ENCODE measurements at regions not wholly inside any gene's neighbourhood (a gene's known extent, or its start where the extent isn't known, plus 50 kb on each side); places are given as distances from the start of the nearest gene placed in this dataset.

DNA sequence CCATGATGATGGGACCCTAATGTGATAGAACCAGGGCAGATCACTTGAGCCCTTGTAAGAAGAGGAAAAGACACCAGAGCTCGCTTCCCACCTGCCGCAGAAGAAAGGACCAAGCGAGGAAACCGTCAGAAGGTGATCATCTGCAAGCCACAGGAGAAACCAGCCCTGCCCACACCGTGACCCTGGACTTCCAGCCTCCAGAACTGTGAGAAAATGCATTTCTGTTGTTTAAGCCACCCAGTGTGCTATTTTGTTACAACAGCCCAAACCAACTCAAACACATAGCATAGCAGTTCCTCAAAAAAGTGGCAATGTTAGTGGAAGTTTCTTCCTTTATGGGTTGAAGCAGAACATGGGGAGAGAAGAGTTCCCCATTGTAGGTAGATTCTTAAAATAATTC, 107.9 kb upstream of the BCL2L14 start:
- Mint-ChIP-seq H3K27ac (ENCODE audit: unreplicated experiment) (no peak overlapping the region), H3K36me3 (ENCODE audit: low read depth) (no peaks in the 10 kb centered on the region), H3K4me1 (ENCODE audit: low read depth) (peaks cover 23% of the 10 kb centered on the region), H3K4me3 (ENCODE audit: unreplicated experiment) (no peak overlapping the region), H3K9me3 (ENCODE audit: low read depth) (peaks cover 2% of the 10 kb centered on the region), H3K27me3 (ENCODE audit: low read depth) (no peaks in the 10 kb centered on the region)
- TF ChIP-seq, protein P1, sequence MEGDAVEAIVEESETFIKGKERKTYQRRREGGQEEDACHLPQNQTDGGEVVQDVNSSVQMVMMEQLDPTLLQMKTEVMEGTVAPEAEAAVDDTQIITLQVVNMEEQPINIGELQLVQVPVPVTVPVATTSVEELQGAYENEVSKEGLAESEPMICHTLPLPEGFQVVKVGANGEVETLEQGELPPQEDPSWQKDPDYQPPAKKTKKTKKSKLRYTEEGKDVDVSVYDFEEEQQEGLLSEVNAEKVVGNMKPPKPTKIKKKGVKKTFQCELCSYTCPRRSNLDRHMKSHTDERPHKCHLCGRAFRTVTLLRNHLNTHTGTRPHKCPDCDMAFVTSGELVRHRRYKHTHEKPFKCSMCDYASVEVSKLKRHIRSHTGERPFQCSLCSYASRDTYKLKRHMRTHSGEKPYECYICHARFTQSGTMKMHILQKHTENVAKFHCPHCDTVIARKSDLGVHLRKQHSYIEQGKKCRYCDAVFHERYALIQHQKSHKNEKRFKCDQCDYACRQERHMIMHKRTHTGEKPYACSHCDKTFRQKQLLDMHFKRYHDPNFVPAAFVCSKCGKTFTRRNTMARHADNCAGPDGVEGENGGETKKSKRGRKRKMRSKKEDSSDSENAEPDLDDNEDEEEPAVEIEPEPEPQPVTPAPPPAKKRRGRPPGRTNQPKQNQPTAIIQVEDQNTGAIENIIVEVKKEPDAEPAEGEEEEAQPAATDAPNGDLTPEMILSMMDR (IDR thresholded peaks at IDR 0.05): no peak
- no peak for DNase-seq (ENCODE audit: low spot score)

DNA sequence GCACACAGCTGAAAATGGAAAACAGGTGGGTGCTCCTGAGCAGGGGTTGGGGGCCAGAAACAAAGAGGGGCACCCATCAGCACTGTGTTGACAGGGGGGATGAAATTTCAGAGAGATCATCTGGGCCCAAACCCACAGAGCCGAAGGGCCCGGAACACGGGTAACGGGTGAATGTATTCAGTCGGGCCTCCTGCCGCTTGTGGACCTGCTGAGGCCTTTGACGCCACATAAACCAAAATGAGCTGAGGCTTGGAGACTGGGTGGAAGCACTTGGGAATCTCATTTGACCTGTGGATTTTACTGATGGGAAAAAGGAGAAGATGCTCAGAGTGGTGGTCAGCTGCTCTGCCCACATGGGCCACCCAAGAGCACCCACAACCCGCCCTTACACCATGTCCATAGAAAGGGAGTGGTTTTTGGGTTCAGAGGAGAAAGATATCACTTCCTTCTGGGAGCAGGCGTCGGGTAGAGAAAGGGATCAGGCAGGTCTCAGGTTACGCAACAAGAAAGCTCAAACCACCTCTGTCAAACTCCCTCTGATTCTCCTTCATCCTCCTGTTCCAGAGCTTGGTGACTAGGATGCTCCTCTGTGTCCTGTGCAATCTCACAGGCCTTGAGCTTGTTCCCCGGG, 106.8 kb upstream of the BCL2L14 start:
- no peaks in the 10 kb centered on the region for H3K36me3 Mint-ChIP-seq (ENCODE audit: low read depth)
- peaks cover 12% of the 10 kb centered on the region for H3K4me1 Mint-ChIP-seq (ENCODE audit: low read depth)
- no peaks in the 10 kb centered on the region for H3K27me3 Mint-ChIP-seq (ENCODE audit: low read depth)
- H3K4me3 Mint-ChIP-seq (ENCODE audit: unreplicated experiment): no peak overlapping the region
- H3K9me3 Mint-ChIP-seq (ENCODE audit: low read depth): peaks cover 2% of the 10 kb centered on the region
- no peak overlapping the region for H3K27ac Mint-ChIP-seq (ENCODE audit: unreplicated experiment)
- TF ChIP-seq, protein P1 (IDR thresholded peaks at IDR 0.05): no peak
- DNase-seq (ENCODE audit: low spot score): no peak

DNA sequence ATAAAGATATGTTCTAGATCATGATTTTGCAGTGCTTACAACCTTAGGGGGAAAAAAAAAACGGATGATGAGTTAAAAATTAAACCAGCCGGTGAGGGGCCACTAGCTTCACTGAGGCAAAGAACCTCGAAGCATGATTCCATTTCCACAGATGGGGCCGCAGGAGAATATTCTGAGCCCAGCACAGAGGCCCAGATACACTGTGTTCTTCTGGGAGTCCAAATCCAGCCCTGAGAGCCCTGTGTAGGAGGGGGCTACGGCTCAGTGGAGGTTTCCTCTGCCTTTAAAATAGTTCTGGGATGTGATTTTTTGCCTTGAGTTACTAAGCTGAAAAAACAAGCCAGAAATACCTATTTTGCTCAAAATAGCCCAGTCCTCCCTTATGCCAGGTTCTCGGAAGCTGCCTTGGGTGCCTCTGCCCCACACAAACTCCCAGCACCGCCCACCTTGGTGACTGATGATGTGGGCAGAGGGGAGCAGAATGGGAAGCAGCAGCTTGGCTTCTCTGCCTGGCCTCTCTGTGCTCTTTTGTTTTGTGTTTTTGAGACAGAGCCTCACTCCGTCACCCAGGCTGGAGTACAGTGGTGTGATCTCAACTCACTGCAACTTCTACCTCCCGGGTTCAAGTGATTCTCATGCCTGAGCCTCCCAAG, 105.4 kb upstream of the BCL2L14 start:
- DNase-seq (ENCODE audit: low spot score): no peak
- Mint-ChIP-seq H3K4me1 (ENCODE audit: low read depth) (peaks cover 5% of the 10 kb centered on the region), H3K27ac (ENCODE audit: unreplicated experiment) (no peak overlapping the region), H3K9me3 (ENCODE audit: low read depth) (peaks cover 2% of the 10 kb centered on the region), H3K4me3 (ENCODE audit: unreplicated experiment) (no peak overlapping the region), H3K36me3 (ENCODE audit: low read depth) (peaks cover 2% of the 10 kb centered on the region), H3K27me3 (ENCODE audit: low read depth) (no peaks in the 10 kb centered on the region)
- TF ChIP-seq, protein P1 (IDR thresholded peaks at IDR 0.05): no peak

DNA sequence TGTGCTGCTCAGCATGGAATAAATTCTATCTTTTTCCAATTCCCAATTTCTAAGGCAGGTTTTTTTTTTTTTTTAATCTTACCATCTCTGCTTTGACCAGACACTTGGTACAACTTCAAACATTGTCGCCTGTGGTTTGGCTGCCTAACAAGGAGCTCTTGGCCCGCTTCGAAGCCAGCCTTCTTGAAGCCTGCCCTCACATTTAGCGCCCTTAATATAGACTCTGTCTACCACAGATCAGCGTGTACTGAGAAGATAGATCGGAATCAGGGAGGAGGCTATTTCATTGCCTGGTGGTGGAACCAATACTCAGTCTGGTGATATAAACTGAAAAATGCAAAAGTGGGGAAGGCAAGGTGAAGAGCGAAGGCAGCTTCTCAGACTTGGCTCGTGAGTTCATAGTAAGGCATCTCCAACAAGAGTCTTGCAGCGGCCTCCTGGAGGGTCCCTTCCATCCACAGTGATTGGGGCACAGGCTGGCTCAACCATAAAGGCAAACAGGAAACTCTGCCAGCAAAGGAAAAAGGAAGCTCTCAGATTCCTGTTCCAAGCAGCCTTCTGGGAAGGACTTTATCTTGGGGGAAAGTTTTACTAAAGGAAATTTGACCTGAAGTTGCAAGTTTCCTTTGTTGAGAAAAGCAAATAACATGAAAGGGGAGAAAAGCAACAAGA, 103.2 kb upstream of the BCL2L14 start:
- Mint-ChIP-seq H3K4me1 (ENCODE audit: low read depth) (no peaks in the 10 kb centered on the region), H3K36me3 (ENCODE audit: low read depth) (peaks cover 2% of the 10 kb centered on the region), H3K4me3 (ENCODE audit: unreplicated experiment) (no peak overlapping the region), H3K9me3 (ENCODE audit: low read depth) (peaks cover 6% of the 10 kb centered on the region), H3K27ac (ENCODE audit: unreplicated experiment) (no peak overlapping the region), H3K27me3 (ENCODE audit: low read depth) (no peaks in the 10 kb centered on the region)
- DNase-seq (ENCODE audit: low spot score): no peak
- TF ChIP-seq, protein P1 (IDR thresholded peaks at IDR 0.05): no peak

DNA sequence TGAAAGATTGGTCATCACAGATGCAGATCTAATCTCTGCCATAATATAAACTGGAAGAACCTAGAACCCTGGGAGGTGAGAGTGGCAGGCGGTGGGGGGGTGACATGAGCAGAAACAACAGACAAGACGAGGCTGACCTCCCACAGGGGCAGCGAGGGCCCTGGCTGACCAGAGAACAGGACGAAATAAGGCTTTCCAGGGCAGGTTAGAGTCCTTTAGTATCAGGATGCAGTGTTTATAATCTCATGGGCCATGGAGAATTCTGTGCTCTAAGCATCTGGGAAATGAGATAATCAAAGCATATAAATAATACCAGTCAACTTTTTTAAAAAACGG, 102.7 kb upstream of the BCL2L14 start:
- Mint-ChIP-seq H3K27me3 (ENCODE audit: low read depth) (no peaks in the 10 kb centered on the region), H3K4me3 (ENCODE audit: unreplicated experiment) (no peak overlapping the region), H3K9me3 (ENCODE audit: low read depth) (peaks cover 3% of the 10 kb centered on the region), H3K36me3 (ENCODE audit: low read depth) (peaks cover 2% of the 10 kb centered on the region), H3K27ac (ENCODE audit: unreplicated experiment) (no peak overlapping the region), H3K4me1 (ENCODE audit: low read depth) (no peaks in the 10 kb centered on the region)
- TF ChIP-seq, protein P1 (IDR thresholded peaks at IDR 0.05): no peak
- no peak for DNase-seq (ENCODE audit: low spot score)
